ENCODE measurements at regions not wholly inside any gene's neighbourhood (a gene's known extent, or its start where the extent isn't known, plus 50 kb on each side); places are given as distances from the start of the nearest gene placed in this dataset.
"Not testable (repeated sequence)": the region's sequence is repeated elsewhere in the genome, so short reads cannot be mapped to it uniquely, and the experiment has no call there.

DNA sequence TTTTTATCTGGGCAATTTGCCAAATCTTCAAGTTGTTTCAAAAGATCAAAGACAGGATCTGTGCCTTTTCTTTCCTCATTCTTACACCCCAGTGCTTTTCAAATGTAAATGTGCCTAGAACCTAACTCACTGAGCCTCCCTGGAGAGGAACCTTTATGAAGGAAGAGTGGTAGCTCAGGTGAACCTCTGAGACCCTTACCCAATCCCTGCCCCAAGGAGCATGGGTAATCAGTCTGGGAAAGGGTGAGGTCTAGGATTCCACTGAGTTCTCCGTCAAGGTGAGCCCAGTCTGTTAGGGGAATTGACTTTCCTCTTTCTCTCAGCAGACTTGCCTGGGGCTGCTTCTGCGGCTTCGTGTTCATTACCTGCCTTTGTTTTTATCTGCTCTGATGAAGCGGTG lies 88.1 kb upstream of the MAP4K4 start:
- no peak for DNase-seq

DNA sequence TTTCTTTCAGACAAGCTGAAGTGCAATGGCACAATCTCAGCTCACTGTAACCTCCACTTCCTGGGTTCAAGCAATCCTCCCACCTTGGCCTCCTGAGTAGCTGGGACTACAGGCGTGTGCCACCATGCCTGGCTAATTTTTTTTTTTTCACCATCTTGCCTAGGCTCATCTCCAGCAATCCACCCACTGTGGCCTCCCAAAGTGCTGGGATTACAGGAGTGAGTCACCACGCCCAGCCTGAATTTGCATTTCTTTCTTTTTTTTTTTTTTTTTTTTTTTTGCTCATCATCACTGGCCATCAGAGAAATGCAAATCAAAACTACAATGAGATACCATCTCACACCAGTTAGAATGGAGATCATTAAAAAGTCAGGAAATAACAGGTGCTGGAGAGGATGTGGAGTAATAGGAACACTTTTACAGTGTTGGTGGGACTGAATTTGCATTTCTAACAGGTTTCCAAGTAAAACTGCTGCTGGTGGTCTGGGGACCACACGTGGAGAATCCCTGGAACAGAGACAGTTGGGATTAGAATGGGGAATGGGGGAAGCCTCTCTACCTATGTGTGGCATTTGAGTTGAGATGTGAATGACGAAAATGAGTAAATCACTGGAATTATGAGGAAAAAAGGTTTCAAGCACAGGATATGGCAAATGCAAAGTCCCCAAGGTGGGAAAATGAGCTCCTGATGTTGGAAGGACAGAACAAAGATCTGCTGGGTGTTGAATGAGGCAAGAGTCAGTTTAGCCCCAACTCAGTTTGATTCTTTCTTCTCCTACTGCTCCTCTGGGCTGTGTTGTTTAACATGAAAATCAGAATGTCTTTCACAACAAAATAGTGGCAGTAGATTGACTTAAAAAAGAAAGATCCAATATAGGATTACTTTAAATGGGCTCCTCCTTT lies 88.8 kb upstream of the MAP4K4 start:
- DNase-seq = no peak

DNA sequence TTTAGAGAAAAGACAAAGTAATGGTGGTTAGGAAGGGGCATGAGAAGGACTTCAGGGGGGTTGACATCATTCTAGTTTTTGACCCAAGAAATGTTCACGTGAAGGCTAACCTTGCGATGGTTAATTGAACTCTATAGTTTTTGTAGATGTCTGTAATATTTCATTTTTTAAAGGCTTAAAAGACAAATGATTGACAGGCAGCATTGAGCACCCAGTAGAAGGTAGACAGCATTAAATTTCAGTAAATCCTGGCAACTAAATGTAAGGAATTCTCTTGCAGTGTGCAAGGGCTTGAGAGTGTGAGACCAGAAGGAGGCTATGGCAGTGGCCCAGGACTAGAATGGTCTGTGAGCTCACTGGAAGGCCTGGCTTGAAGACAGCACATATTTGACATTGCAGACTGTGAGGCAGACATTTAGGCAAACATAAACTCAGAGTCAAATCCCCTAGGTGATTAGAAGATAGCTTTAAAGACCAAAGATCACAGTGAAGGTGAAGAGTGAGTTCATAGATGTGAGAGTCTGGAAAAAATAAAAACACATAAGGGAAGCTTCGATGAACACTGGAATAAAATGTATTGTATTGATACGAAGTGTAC lies 100.1 kb upstream of the MAP4K4 start:
- no peak for DNase-seq

DNA sequence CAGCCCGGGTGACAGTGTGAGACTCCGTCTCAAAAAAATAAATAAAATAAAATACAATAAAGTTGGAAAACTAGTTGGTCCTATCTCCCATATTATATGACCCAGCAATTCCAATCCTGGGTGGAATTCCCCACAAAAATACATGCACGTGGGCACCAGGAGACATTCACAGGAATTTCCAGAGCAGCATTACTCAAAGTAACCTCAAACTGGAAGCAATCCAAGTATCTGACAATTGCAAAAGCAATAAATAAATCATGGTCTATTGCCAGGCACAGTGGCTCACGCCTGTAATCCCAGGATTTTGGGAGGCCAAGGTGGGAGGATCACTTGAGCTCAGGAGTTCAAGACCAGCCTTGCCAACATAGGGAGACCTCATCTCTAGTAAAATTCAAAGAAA lies 101.2 kb upstream of the MAP4K4 start:
- no peak for DNase-seq

DNA sequence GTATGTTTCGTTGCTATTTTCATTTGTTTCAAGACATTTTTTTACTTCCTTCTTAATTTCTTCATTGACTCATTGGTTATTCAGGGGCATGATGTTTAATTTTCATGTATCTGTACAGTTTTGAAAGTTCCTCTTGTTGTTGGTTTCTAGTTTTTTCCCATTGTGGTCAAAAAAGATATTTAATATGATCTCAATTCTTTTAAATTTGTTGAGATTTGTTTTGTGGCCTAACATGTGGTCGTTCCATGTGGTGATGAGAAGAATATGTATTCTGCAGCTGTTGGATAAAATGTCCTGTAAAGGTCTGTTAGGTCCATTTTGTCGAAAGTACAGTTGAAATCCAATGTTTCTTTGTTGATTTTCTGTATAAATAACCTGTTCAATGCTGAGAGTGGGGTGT lies 110.3 kb upstream of the MAP4K4 start:
- DNase-seq = no peak

DNA sequence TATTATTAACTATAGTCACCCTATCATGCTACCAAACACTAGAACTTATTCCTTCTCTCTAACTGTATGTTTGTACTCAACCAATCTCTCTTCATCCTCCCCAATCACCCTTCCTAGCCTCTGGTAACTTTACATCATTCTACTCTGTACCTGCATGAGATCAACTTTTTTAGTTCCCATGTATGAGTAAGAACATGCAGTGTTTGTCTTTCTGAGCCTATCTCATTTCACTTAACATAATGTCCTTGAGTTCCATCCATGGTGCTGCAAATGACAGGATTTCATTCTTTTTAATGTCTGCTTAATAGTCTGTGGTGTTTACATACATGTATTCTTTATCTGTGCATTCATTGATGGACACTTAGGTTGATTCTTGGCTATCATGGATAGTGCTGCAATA lies 108.9 kb upstream of the RFX8 start:
- DNase-seq = no peak

DNA sequence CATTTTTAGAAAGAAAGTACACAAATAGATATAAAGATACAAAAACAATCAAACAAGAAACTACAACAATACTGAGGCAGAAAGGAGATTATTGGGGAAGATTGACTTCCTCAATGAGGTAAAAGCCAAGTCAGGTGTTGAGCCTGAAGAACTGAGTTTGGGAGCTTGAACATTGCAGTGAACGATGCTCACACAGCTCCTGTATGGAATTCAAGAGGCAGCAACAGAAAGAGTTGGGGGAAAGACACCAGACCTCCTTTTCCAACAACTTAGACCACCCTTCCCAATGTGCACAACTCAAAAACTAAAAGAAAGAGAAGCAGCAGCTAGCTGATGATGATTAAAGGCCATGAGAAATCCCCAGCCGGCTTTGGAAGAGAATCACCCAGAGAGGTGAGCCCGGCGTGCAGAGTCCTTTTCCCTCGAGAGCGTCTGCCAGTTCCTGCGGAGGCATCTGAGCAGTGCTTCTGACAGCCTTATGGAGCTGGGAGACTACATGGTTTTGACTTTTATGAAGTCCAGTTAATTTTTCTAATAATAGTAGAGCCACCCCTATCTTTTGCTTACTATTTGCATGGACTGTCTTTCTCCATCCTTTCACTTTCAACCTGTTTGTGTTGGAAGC lies 106.9 kb upstream of the RFX8 start:
- DNase-seq = no peak

DNA sequence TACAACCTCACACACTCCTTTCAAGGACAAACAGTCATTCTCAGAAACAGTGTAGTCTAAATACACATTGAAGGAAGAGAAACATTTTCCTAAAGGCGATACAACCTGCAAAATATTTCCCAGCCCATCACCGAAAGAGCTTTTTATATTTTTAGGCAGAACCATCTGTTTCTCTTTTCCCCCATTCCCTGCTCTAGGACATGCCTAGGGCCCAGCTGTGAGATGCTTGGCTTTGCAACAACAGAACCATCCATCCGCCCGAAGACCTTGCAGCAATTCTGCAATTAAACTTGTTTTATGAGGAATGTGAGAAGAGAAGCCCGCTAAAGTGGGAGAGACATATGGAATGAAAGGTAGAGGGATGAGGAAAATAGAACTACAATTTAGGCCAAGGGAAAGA lies 105.6 kb upstream of the RFX8 start:
- DNase-seq = no peak

DNA sequence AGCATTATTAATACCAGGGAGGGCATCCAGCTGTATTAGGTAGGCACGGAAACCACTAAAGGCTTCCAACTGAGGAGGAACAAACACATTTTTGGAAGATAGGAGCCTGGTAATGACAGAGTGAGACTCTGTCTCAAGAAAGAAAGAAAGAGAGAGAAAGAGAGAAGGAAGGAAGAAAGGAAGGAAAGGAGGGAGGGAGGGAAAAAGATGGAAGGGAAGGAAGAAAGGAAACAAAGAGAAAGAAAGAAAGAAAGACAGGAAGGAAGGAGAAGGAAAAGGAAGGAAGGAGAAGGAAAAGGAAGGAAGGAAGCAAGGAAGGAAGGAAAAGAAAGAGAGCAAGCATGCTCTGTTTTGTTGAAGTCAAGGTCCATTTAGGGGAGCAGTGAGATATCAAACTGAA lies 103.8 kb upstream of the RFX8 start:
- no peak for DNase-seq

DNA sequence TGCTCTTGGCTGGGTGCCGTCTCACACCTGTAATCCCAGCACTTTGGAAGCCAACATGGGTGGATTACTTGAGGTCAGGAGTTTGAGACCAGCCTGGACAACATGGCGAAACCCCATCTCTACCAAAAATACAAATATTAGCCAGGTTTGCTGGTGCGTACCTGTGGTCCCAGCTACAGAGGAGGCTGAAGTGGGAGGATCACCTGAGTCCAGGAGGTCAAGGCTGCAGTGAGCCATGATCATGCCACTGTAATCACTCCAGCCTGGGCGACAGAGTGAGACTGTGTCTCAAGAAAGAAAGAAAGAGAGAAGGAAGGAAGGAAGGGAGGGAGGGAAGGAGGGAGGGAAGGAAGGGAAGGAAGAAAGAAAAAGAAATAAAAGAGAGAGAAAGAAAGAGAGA lies 103.2 kb upstream of the RFX8 start:
- not testable (repeated sequence) for DNase-seq

DNA sequence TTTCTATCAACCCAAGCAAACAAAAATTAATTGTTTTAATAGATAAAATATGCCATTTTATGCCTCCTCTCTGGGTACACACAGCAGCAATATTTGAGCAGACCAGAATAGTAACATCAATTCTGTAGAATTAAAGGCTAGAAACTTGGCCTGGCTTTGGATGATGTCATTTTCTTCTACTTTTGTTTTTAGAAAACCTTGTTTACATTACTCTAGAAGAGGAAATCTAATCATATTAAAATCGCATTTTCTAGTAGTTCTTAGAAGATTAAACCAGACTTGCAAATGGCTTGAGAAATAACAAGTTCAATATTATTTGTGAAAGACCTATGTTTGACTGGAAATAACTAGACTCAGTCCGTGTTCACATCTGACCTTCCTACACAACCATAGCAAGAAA lies 102.3 kb upstream of the RFX8 start:
- DNase-seq = no peak

DNA sequence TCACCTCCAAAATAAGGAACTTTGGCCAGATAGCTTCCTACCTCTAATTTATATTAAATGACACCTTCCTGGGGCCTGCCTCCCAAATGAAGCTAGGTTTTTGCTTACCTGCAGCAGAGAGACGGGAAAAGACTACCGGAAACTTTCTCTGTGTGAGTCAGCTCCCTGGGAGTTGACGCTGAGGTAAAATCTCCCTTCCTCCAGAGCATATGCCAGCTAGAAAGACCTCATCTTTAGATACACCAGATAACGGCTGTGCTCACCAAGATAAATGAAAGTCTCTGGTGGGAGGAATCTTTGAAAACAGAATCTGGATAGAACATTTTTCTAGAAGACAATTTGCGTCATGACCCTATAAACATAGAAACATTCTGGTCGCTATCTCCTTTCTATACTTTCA lies 99.7 kb upstream of the RFX8 start:
- no peak for DNase-seq

DNA sequence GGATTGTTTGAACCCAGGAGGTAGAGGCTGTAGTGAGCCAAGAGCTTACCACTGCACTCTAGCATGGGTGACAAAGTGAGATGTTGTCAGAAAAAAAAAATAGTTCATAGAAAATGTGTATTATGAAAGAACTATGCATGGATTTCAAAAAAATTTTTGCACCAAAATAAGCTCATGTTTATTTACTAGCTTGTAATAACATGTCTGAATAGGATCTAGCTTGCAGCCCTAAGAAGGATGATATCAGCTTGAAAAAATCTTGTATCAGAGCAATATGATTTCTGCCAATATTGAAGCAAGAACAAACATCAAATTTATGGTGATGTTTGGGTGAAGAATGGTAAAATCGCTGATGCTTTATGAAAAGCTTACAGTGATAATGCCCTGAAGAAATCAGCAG lies 97.0 kb upstream of the RFX8 start:
- DNase-seq = no peak

DNA sequence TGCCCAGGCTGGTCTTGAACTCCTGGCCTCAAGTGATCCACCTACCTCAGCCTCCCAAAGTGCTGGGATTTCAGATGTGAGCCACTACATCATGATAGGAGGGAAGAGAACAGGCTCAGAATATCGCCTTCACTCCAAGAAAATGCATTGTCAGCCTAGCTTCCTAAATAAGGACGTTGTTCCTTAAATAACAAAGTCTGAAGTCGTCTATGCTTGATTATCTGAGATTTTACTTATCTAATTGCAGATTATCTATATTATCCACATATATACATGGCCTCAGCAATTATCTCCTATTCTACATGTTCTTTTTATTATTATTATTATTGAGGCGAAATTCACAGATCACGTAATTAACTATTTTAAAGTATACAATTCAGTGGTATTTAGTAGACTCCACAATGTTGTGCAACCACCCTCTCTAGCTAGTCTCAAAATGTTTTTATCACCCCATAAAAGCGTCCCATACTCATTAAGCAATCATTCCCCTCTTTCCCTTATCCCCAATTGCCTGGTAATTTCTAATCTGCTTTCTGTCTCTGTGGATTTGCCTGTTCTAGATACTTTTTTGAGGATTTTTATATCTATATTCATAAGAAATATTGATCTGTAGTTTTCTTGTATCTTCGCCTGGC lies 95.1 kb upstream of the RFX8 start:
- DNase-seq = no peak

DNA sequence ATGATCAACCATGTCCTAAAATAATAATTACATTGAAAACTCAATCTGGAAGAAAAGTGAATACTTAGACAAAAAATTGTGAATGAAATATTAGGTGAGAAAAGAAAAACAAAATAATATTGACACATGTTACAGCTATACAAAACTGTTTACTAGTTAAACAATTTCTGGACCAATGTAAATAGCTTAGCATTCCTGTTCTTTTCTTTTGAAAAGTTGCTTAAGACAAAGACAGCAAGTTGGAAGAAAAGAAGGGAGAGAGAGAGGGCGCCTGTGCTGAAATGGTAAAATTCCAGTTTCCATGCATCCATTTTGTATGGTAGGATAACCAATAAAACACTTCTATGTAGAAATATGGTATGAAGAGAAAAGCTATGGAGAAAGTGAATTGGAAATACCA lies 94.1 kb upstream of the RFX8 start:
- no peak for DNase-seq

DNA sequence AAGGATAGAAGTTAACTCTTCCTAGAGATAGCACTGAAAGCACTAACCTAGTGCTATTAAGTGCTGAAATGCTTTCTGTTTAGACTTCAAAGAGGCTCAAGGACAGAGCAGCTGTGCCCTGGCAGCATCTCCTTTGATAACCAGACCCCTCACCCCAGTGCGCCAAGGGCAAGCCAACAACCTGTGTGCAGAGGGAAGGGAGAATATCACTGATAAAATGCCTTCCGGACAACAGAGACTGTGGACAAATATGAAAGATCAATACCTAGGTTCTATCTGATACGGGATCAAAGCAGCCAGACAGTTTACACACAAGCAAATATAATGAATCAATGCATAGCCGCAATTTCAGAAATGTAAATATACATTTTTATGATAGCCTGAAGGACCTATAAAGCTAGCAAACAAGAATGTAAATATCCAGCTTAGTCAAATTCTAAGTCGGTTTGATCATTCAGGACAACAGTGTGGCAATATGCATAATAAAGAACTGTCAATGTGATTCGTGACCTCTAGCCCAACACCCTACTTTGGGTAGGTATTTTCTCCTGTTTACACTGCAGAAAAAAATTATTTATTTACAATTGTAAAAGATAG lies 91.8 kb upstream of the RFX8 start:
- DNase-seq = no peak

DNA sequence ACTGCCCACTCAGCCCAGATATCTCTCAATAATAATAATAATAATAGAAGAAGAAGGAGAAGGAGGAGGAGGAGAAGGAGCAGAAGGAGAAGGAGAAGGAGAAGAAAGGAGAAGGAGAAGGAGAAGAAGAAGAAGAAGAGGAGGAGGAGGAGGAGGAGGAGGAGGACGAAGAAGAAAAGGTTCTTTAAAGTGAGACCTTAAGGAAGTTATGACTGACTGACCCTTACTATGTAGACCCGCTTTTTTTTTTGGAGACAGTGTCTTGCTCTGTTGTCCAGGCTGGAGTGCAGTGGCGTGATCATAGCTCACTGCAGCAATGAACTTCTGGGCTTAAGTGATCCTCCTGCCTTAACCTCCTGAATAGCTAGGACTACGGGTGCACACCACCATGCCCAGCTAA lies 88.9 kb upstream of the RFX8 start:
- DNase-seq = no peak

DNA sequence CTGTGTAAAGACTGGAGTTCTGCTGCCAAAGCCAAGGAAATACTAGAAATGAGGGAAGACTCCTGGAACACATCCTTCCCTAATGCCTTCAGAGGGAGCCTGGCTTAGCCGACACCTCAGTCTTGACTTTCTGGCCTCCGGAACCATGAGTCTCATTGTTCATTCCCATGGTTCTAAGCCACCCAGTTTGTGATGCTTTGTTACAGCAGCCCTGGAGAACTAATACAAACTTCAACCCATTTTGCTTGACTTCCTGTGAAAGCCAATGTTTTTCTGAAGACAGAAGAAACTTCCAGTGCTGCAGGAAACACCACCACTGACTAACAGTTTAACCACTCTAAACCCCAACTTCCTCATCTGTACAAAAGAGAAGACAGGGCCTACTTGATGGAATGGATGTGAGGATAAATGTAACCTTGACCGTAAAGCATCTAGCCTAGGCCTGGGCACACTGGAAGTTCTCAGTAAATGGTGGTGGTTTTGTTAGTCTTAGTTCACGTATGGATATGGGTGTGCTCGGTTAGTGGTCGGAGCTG lies 85.9 kb upstream of the RFX8 start:
- DNase-seq = no peak

DNA sequence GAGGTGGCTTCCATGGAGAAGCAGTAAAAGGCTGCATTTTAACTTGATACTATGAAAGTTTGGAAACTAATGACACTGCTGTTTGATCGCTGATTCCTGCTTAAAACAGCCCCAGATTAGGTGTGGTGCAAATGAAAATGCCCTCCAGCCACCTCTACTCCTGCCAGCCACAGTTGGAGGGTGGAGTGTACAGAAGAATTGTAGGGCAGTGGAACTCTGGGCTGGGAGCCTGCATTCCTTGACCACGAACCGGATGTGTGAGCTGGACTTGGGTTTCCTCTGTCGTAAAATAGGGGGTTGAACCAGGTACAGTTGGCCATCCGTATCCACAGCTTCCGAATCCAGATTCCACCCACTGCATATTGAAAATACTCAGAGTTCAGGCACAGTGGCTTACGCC lies 84.6 kb upstream of the RFX8 start:
- no peak for DNase-seq

DNA sequence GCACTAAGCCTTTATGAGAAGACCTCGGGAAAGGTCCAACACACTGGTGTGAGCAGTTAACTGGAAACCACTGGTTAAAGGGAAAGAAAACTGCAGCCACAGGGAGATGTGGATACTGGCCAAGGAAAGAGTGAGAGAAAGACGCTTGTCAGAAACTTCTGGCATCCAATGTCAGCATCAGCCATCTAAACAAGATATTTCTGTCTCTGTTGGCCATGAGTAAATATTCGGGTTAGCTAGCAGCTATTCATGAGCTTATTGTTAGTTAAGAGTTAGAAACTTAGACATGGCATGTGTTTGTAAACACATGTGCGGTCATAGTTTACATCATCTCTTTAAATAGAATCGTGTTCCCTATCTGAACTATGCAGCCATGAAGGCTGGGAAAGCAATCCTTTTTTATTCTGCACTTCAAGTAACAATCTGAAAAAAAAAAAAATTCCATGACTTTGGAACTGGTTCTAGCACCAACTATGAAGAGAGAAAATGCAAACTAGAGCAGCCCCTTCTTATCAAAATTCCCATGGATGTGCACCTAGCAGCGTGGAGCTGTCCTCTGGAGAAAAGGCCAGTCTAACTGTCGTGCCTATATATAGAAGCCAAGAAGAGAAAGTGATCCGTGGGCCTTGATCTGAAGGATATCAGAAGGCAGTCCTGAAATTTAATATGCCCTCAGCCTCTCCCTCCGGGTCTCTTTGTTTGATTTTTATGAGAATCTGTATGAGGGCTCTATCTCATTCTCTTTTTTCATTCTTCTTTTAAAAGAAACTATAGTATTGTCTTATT lies 84.0 kb upstream of the RFX8 start:
- no peak for DNase-seq

DNA sequence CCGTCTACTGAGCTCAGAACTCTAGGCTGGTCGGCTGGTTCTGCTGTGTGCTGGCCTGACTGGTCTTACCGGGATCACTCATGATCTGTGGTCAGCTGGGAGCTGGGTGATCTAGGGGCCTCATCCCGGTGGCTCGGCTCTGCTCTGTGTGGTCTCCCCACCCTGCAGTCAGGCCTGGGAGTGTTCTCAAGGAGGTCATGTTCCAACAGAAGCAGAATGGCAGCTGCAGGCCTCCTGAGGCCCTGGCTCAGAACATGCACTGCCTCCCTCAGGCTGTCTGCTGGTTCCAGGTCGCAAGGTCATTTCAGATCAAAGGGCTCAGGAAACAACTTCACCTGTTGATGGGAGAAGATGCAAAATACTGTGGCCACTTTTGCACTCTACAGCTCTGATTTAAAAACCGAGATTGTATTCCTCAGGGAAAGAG lies 81.1 kb upstream of the RFX8 start:
- DNase-seq = no peak

DNA sequence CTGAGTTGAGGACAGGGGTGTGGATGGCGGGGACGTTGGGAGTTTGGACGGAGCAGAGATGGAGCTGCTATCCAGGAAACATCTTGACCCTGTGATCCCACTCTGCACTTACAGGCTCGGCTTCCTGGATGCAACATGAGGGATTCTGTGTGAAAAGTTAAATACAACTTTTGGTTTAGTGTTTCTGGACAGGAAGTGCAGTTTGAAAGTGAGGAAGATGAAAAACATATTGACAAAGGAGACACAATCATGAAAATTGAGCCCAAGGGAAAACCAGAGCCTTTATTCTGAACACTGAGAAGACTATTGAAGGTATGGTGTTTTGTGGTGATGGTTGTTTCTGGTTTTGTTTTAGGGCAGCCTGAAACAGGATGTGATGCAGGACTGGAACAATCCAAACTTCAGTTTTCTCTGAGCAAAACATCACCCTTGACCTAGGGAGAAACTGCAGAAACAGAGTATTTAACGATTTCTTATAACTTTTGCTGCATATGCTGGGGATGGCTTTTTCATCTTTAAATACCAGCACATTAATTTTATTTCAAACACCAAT lies 76.5 kb upstream of the RFX8 start:
- DNase-seq = no peak

Data from RPMI8226 (cell line).